Stimulated activated CD8-positive, alpha-beta memory T cell treated with anti-CD3 and anti-CD28 coated beads, Interleukin-15, amount 100 ng/mL, for 24 hours (primary cell): ENCODE measurements at regions not wholly inside any gene's neighbourhood (a gene's known extent, or its start where the extent isn't known, plus 50 kb on each side); places are given as distances from the start of the nearest gene placed in this dataset.
A peak's percentile ranks its signal among the peaks of the same experiment; 100 is the strongest.

Experiments used
- DNase-seq: peaks from one replicate; pipeline ENCODE4 v3.0.0-alpha.2; 2020; ENCODE audit warnings: low read depth

DNA sequence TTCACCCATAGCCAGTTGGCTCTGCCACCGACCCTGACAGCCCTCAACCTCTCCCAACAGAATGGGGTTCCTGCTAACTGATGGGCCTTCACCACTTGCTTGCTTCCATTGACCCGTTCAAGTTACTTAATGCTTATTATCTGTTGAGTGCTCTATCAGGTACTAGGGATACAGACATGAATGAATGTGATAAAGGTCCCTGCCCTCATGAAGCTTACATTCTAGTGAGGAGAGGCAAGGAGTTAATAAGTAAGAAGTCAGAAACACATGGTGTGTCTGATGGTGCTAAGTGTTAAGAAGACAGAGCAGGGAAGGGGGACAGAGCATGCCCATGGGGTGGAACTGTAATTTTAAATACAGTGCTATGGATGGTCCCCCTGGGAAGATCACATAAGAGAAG lies 107.5 kb upstream of the JUN start:
- no peak for DNase-seq

DNA sequence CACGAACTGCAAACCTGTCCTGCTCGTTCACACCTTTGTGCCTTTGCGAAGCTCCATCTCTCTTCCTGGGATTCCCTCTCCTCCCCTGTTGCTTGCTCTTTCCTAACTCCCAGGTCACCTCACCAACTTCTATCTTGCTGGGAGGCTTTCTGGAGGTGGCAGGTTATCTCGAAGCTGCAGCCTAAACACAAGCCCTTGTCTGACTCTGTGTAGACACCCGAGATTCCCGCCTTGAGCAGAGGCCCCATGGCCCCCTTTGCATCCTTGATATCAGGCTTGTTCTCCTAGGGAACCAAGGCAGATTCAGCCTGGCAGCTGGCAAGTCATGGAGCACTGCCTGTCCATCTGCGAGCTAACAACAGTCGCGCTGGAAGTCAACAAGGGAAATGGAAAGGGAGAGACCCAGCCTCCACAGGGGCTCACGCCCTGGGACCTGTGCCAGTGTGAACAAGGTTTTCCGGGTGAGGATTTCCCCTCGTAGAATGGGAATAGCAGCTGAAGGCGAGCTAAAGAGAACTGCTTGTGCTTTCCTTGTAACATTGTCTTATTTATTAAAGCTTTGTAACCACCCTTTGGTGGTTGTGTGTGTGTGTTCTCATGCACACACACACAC lies 109.5 kb upstream of the JUN start:
- DNase-seq = no peak

DNA sequence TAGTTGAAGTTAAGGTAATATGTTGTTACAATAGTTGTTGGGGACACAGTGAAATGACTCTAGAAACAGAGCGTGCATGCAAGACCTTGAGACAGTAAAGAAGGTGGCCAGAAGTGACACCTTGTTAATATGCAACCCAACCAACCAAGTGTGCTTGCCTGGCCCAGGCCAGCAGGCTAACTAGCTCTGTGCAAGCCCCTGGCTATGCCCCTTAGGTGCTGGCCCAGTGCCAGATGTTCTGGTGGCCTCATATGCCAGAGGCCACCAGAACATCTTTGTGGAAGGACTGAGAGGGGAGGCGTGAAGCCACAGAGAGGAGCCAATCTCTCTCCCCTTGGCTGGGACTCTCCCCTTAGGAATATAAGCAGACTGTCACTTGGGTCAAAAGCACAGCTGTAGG lies 111.2 kb upstream of the JUN start:
- no peak for DNase-seq

DNA sequence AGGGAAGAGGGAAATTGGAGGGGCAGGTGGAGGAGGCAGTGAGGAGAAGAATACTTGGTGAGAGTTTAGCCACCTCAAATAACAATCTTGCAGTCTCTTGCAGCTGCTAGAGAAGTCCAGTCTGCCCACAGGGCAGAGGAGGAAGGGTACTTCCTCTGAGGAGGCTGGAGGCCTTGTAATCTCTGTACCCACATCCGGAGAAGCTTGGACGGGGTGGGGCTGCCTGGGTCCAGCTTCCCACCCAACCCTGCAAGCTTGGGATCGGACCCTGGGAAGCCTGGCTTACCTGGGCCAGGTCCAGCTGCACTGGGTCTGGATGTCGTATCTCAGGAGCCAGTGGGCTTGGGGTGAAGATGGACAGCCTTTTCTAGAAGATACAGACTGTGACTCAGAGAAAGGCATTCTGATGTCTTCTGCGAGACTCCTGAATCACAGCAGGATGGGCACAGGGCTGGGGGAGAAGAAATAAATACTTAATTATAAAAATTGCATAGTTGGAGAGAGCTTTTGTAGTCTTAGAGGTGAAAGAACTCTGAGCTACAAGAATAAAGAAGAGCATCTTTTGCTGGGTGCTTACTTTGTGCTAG lies 111.8 kb upstream of the JUN start:
- no peak for DNase-seq

DNA sequence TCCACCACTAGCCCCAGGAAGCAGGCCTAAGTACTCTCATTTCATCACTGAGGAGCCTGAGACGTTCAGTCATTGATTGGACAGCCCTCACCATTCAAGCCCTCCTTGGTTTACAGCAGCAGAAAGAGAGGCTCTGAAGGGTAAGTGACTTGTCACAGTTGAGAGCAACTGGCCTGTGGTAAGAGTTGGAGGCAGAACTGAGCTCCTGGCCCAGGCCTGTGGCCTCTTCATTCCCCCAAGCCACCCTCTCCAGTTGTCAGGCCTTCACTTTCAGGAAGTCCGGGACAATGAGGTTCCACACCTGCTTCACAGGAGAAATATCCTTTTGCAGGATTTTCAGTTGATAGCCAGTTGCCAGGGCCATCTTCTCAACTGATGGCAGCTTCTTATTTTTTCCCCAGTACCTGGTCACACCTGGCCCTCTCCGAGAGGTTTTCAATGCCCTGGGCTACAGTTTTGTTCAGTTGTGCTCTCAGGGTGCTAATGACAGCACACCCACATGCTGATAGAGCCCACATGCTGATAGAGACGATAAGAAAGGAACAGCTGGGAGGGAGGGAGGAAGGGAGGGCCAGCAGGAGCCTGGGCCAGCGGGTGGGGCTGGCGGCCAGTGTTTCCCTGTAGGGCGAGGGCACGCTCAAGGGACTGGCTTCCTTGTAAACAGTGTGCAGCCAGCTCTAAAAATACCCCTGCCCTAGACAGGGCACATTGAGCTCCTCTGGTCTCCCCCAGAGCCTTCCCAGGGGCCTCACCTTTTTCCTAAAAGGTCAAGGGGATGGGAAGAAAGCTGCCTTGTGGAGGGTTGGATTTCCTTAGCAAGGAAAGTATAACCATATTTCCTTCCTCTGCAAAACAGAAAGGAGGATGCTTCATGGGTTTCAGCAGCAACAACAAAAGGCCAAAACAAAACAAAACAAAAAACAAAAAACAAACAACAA lies 112.7 kb upstream of the JUN start:
- no peak for DNase-seq

DNA sequence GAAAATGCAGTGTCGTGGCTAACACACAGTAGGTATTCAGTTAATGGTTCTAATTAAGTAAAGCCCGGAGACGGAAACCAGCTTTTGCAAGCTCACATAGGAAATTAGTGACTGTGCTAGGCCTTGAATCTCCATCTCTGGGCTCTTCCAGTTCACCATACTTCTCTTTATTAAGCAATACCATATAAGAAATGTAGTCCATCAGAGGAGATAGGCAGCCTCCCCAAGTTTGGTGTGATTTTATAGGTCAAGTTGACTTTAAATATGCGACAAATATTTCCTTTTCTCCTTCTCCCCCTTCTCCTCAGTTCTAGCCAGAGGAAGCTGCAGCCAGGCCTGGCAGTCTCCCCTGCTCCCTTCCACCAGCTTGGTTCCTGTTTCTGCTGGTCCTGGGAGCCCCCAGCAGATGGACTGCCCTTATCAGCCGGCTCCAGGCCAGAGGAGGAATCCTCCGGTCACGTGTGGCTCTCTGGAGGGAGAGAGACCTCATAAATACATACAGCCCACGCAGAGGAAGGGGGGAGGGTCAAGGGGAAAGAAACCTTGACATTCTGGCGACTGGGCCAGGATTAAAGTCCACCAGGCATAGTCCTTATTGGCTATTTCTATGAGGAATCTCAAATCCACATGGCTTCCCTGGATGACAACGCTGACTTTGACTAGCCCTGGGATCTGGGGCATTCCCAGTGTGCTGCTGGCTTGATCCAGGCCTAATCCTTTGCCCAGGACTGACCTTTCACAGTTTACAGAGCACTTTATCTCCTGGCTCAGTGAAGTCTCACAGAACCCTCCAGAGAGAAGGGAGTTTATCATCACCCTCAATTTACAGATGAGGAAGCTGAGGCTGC lies 115.1 kb upstream of the JUN start:
- no peak for DNase-seq

DNA sequence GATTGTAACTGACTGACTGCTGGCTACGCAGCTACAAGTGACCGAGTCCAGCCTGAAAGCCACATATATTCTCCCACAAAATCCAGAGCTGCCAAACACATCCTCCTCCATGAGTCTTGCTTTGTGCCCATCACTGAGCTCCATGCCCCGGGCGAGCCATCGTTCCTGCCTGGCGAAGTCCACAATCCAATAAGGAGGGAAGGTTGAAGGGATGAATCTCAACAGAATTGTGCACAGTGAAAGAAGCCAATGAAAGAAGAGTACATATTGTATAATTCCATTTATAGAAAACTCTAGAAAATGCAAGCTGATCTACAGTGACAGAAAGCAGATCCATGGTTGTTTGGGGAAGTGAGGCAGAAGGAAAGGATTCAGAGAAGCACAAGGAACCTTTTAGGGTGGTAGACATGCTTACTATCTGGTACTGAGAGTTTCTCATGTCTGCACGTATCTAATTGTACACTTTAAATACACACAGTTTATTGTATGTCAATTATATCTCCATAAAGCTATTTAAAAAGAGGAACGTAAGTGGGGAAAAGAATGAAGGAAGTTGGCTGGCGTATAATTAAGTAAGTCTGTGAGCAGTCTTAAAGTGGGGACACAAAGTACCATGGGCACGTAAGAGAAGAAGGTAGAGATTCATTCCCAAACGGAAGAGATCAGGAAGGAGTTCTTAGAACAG lies 115.9 kb upstream of the JUN start:
- DNase-seq = no peak

DNA sequence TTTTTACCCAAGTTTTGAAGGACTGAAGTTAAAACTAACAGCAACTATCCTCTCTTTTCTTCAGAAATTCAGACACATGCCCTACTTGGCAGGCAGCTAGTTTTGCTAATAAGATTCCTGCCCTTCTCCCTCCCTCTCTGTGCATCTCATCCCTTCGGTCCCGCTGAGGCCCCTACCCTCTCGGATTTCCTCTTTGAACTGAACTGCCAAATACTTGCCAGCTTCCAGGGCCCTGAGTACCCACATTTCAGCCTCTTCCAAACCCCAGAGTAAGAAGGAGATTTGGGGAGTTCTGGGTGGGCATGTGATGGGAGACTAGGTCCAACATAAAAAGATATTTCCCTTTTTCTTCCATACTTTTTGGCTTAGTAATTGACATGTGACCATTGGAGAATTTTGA lies 116.5 kb upstream of the JUN start:
- DNase-seq = no peak

DNA sequence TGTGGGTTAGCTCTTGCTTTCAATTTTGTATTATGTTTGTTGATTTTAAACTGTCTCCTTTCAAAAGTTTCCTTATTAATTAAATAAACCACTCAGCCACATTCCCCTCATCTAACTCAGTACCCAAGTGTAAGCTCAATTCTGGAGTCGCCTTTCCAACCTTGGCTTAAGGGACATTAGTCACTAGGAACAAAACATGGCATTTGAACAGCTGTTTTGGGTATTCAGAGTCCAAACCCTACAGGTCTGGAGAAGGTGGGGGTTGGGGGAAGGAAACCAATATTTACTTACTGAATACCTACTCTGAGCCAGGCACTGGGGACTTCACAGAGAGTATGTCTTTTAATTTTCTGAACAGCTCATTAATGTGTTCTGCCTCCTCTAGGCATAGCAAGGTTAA lies 117.2 kb upstream of the JUN start:
- no peak for DNase-seq

DNA sequence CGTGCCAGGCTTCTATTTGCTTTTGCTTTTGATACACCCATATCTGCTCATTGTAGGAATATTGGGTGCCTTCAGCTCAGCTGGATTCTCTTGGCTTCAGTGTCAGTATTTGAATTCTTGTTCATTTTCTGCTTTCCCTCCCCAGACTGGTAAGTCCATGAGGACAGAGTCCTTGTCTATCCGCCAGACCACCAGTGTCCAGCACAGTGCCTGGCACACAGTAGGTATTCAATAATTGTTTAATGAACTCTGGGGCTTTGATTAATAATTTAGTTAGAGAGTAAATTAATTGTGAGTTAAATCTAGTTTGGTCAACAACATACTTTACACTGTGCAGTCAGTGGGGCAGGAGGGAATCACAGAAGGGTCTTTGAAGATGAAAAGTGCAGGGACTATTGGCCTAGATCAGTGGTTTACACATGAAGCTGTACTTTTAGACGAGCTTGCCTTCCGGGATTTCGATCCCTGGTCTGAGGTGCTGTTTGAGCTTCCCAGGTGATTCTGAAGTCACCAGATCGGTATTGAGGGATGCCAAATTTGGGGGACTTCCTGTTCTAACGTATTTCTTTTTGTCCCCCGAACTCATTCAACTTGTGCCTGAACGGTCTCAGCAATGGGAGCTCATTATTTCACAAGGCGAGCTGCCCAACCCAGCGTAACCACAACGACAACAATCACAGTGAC lies 119.1 kb upstream of the JUN start:
- DNase-seq = no peak

DNA sequence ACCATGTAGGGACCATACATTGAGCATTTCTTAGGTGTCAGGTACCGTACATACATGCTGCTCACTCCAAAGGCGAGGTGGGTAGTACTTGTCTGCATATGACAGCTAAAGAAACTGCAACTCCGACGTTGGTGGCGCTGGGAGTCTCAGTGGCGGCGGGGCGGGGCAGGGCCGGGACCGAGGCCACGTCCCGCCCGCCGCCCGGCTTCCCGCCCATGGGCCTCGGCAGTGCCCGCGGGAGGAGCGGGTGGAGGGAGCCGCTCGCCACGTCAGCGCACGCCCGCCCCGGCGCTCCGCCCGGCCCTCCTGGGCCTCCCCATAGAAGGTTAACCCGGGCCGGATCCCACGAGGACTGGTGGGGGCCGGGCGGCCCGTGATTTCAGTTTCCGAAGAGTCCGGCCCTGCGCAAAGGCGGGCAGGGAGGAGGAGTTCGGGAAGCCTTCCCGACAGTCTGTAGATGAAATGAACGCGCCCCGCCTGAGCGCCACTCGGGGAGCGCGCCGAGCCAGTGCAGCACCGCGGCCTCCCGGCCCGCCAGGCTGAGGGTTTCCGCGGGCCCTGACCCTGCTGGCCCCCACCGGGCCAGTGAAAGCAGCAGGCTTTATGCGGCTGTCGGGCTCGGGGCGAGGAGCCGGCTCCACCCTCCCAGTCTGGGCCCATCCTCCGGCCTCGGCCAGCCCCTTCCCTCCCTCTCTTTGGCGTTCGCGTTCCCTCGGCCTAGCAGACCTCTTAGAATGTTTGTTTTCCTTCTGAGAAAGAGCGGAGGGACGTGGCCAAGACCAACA lies 119.9 kb upstream of the JUN start:
- peak; percentile 63 for DNase-seq

DNA sequence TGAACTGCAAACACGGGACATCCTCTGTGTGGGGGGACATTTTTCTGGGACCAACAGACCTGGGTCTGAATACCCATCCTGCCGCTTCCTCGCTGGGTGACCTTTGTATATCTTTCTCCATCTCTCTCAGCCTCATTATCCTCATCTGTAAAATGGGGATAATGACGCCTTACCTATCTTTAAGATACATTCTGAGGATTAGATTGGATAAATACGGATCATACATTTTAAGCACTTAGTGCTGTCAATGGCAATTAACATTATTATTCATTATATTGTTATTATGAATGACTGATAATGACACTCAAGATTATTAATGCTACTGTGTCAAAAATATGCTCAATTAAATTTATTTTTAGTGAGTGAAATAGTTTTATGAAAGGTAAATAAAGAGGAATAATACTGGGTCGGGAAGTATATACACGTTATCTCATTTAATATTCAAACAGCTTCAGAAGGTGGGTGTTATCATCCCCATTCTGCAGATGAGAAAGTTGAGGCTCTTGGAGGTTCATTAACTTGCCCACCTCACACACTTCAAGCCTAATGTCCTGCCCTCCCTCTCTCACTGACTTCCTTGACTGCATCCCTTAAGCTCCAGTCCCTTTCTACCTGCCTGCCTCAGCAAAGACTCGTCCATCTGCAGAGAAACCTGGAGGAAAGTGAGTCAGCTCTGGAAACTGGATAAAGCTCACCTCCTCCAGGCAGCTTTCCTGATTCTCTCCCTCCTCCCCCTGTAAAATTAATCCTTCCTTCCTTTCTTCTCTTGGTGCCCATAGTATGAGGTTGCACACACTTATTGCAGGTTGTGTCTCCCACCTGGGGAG lies 120.7 kb upstream of the JUN start:
- DNase-seq = no peak

DNA sequence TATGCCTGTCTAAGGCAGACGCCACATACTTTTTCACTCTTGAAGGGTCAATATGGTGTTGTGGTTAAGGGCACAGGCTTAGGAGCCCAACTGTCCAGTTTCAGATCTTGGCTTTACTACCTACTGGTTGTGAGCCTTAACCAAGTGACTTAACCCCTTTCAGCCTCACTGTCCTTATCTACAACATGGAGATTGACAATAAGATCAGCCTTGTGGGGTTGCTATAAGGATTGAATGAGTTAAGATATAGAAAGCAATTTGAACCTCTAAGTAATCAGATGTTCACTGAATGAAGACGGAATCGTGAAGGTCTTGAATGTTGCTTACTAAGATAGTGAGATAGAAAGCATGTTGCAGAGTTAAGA lies 121.3 kb upstream of the JUN start:
- DNase-seq = no peak

DNA sequence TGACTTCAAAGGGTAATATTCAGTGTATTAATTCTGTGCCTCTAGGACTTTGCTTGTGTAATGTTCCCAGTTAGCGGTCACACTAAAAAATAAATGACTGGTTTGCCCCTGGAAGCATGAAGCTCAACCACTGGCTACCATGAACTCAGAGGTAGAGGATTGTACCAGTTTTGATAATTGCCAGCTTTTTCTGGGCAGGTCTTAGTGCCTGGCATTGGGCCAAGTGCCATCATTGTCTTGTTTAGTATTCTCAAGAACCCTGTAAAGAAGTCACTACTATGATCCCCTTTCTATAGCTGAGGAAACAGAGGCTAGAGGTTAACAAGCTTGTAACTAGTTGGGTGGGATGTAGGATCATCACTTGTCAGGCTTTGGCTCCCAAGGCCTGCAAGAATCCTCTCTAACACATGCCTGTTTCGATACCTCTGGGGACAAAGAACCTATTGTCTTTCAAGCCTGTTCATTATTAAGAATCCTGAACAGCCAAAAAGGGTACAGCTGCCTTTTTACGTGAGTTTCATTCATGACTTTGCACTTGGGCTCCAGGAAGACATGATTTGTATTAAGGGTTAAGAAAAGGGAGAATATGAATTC lies 121.9 kb upstream of the JUN start:
- DNase-seq = no peak

DNA sequence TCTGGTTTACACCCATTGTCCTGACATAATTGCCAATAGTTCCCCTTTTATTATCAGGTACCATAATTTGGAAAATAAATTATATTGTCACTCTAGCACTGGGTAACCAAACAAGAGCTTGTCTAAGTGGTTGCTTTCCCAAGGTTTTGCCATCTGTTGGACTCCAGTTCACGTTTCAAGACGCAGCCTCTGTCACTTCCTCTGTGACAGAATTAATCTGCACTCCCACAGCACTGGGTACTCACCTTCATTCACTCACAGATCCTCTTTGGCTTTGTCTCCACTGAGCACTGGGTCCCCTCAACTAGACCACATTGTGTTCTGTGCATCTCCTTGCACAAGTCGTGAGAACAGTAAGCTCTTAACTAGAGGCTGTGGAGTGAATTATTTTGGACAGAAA lies 123.6 kb upstream of the JUN start:
- no peak for DNase-seq

DNA sequence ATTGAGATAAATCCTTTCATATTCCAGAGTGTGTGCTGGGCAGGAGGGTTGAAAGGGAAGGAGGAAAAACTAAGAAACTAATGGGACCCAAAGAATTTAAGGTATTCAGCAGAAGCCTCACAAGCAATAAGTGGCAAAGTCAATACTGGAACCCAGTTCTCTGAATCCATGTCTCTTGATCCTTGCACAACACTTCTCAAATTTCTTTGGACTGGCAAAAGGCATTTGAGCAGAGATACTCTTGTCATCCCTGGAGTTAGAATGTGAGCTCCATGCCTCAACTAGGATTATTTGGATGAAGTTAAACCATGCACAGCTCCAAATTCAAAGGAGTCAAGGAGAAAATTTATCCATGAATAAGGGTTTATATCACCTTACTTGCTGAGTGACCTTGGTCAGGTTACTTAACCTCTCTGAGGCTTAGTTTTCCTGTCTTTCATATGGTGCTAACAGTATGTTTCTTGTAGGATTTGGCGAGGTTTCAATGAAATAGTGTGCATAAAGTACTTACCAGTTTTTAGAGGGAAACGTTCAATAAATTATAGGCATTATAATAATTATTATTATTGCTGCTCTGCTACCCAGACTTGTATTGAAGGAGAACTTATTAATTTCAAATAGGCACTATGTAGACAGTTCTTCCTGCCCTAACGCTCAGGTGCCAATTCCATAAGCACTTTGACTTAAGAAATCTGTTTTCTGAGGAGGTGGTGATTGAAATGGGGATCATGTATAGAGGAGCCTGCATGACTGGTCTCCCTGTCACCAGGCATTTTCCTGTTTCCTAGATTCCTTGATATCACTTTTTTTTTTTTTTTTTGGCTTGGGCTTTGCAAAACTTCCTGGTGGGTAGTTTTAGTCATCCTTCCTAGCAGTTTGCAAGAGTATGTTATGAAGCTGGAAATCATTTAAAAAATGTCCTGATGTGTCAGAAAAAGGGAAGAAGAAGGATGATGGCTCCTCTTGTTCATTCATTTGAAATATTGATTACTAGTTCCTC lies 125.0 kb upstream of the JUN start:
- no peak for DNase-seq

DNA sequence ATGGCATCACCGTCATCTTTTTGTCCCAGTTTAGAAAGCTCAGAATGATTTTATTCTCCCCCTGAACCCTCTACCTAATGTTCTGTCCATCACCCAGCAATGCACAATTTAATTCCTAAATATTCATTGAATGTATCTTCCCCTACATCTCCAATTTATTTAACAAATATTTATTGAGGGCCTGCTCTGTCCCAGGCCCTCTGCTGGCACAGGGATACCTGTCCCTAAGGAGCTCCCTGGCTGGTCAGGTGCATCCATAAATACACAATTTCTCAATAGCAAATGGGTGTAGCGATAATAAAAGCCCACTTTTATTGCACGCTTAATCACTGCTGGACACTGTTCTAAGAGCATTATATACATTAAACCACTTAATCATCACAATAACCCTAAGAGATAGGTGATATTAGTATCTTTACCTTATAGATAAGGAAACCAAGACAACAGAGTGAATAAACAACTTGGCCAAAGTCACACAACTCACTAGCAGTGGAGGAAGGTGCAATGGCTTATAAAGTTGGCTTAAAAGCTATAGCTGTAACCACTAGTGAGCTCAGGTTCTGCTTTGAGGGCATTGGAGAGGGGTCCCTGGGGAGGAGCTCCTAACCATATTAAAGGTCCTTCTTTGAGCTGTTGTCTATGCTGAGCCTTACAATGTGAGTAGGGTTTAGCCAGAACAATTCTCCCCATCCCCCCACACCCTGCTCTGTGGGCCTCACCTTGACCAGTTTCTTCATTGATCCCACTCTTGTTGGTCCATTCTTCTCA lies 126.3 kb upstream of the JUN start:
- no peak for DNase-seq
